Type B pancreatic cell (in vitro differentiated cells): ENCODE measurements at regions not wholly inside any gene's neighbourhood (a gene's known extent, or its start where the extent isn't known, plus 50 kb on each side); places are given as distances from the start of the nearest gene placed in this dataset.

Experiments
- DNase-seq: peaks from one replicate; pipeline ENCODE4 v3.0.0; 2021; ENCODE audit warnings: mixed read lengths; ENCODE audit not compliant: unreplicated experiment; ENCODE audit errors: extremely low spot score
- H3K27ac Mint-ChIP-seq: 2 replicates; pipeline ENCODE4 v1.8.0; 2021; ENCODE audit warnings: mild to moderate bottlenecking, mixed read lengths
- H3K27me3 Mint-ChIP-seq: 2 replicates; pipeline ENCODE4 v1.8.0; 2021; ENCODE audit warnings: mixed read lengths
- H3K36me3 Mint-ChIP-seq: 2 replicates; pipeline ENCODE4 v1.8.0; 2021; ENCODE audit warnings: mixed read lengths
- H3K4me1 Mint-ChIP-seq: one replicate; pipeline ENCODE4 v1.8.0; 2021; ENCODE audit warnings: mixed read lengths; ENCODE audit not compliant: unreplicated experiment
- H3K4me3 Mint-ChIP-seq: 2 replicates; pipeline ENCODE4 v1.8.0; 2021; ENCODE audit warnings: mild to moderate bottlenecking, mixed read lengths
- H3K9me3 Mint-ChIP-seq: 2 replicates; pipeline ENCODE4 v1.8.0; 2021; ENCODE audit warnings: mixed read lengths
- TF ChIP-seq, protein P1 (sequence below): fragments of 200-600 bp; sonication (generic); conservative IDR thresholded peaks from 2 replicates; pipeline ENCODE4 v1.5.0; 2021; ENCODE audit warnings: antibody characterized with exemption, mild to moderate bottlenecking

- H3K4me1 Mint-ChIP-seq, result peaks cover 6% of the 10 kb centered on the region
- TF ChIP-seq, protein P1, sequence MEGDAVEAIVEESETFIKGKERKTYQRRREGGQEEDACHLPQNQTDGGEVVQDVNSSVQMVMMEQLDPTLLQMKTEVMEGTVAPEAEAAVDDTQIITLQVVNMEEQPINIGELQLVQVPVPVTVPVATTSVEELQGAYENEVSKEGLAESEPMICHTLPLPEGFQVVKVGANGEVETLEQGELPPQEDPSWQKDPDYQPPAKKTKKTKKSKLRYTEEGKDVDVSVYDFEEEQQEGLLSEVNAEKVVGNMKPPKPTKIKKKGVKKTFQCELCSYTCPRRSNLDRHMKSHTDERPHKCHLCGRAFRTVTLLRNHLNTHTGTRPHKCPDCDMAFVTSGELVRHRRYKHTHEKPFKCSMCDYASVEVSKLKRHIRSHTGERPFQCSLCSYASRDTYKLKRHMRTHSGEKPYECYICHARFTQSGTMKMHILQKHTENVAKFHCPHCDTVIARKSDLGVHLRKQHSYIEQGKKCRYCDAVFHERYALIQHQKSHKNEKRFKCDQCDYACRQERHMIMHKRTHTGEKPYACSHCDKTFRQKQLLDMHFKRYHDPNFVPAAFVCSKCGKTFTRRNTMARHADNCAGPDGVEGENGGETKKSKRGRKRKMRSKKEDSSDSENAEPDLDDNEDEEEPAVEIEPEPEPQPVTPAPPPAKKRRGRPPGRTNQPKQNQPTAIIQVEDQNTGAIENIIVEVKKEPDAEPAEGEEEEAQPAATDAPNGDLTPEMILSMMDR, result no peak
- H3K4me3 Mint-ChIP-seq, result no peak overlapping the region
- no peak overlapping the region for H3K27ac Mint-ChIP-seq
- H3K36me3 Mint-ChIP-seq, result no peaks in the 10 kb centered on the region
- H3K9me3 Mint-ChIP-seq, result no peaks in the 10 kb centered on the region
- no peak for DNase-seq
- peaks cover 48% of the 10 kb centered on the region for H3K27me3 Mint-ChIP-seq
These were observed 194.0 kb upstream of the POU3F1 start for GRCh38 chr1:38240618-38241017.

DNA sequence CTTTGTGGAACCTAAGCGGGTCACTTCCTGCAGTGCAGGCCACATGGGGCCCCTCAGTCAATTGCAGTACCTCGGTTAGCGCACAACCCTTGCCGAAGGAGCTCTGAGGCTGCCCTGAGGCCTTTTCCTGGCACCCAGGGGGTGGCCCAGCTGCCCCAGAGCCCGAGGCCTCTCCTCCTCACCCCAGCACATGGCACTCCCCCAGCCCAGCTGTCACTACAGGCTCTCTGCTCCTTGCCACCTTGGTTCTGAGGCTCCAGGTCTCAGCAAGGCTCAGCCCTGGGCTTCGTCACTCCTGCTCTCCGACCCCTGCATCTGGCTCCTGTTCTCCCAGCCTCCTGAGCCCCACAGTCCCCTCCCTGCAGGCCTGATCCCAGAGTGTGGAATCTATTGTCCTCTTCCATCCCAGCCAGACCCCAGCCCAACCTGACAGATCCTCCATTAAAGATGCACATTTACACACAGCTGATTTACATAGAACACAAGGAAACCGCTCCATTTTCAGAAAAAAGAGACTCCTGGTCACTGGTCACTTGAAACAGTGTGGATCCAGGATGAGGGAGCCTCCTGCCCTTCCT, 192.8 kb upstream of the POU3F1 start:
- Mint-ChIP-seq H3K4me3 (no peak overlapping the region), H3K27ac (no peak overlapping the region), H3K27me3 (peaks cover 48% of the 10 kb centered on the region), H3K36me3 (no peaks in the 10 kb centered on the region), H3K9me3 (no peaks in the 10 kb centered on the region), H3K4me1 (peaks cover 2% of the 10 kb centered on the region)
- no peak for DNase-seq
- TF ChIP-seq, protein P1, result no peak

DNA sequence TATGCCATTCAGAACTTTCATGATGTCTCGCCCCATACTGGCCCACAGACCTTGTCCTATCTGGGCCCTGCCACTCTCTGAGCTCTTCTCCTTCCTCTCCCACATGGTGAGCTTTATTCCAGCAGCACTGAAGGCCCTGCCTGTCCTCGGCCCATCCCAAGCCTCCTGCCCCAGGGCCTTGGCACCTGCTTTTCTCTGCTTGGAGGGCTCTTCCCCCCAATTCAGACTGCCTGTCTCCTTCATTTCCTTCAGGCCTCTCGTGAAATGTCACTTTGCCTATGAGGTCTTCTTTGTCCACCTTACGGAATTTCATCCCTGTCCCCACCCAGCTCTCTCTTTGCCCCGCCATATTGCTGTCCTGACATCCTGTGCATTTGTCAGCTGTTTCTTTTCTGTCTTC, 191.7 kb upstream of the POU3F1 start:
- TF ChIP-seq, protein P1, result no peak
- Mint-ChIP-seq H3K27me3 (peaks cover 43% of the 10 kb centered on the region), H3K9me3 (peaks cover 3% of the 10 kb centered on the region), H3K4me1 (no peaks in the 10 kb centered on the region), H3K4me3 (no peak overlapping the region), H3K27ac (no peak overlapping the region), H3K36me3 (no peaks in the 10 kb centered on the region)
- no peak for DNase-seq

DNA sequence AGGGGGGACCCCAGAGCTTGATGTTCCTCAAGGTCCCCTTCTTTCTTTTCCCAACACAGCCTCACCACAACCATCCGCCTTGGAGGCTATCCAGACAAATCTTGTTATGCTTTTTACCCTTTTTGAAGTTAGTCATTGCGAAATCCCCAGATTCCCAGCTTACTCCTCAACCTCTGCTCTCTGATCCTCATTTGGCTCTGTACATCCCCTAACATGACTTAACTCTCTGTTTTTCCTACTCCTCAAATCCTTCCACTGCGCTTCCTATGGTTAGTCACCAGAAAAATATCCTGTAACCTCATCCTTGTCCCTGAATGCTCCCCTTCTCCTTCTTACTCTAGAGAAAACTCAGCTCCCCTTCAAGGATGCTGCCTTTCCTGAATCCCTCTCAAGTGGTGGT, 189.1 kb upstream of the POU3F1 start:
- no peak overlapping the region for H3K27ac Mint-ChIP-seq
- no peak for DNase-seq
- TF ChIP-seq, protein P1, result no peak
- H3K36me3 Mint-ChIP-seq, result no peaks in the 10 kb centered on the region
- peaks cover 3% of the 10 kb centered on the region for H3K9me3 Mint-ChIP-seq
- no peak overlapping the region for H3K4me3 Mint-ChIP-seq
- peaks cover 46% of the 10 kb centered on the region for H3K27me3 Mint-ChIP-seq
- no peaks in the 10 kb centered on the region for H3K4me1 Mint-ChIP-seq

DNA sequence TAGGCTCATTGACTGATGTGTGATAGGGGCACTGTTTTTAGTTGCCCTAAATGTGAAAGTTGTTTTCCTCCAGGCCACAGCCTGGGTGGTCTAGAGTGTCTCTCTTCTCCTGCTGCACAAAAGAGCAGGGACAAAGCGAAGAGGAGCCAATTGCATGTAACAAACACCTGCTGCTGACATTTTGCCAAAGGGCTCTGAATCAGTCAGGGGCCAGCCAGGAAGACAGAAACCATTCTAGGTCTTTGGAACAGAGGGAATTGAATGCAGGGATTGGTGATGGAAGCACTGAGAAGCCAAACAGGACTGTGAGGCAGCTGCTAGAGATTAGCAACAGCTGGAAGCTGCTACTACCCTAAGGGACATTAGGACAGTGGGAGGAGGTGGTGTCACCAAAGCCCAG, 185.3 kb upstream of the POU3F1 start:
- TF ChIP-seq, protein P1, result no peak
- peaks cover 42% of the 10 kb centered on the region for H3K27me3 Mint-ChIP-seq
- H3K27ac Mint-ChIP-seq, result no peak overlapping the region
- peaks cover 3% of the 10 kb centered on the region for H3K9me3 Mint-ChIP-seq
- H3K4me3 Mint-ChIP-seq, result no peak overlapping the region
- no peak for DNase-seq
- H3K4me1 Mint-ChIP-seq, result no peaks in the 10 kb centered on the region
- H3K36me3 Mint-ChIP-seq, result no peaks in the 10 kb centered on the region

DNA sequence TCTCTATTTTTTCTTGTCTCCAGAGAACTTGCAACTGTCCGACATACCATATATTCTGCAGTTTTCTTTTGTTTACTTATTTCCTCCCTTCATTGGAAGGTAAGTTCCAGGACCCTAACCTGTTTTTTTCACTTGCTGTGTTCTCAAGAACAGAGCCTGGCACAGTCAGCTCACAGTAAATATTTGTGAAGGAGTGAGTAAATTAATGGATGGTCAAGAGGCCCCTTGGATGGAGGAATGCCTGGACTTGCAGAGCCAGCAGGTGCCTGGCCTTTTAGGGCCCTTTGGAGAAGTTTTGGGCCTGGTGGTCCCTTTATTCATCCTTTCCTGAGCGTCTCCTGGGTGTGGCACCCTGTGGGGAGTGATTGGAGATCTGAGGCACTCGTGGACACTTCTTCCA, 182.1 kb upstream of the POU3F1 start:
- no peak overlapping the region for H3K4me3 Mint-ChIP-seq
- no peak for DNase-seq
- H3K27me3 Mint-ChIP-seq, result peaks cover 21% of the 10 kb centered on the region
- TF ChIP-seq, protein P1, result no peak
- peaks cover 1% of the 10 kb centered on the region for H3K9me3 Mint-ChIP-seq
- no peaks in the 10 kb centered on the region for H3K4me1 Mint-ChIP-seq
- no peaks in the 10 kb centered on the region for H3K36me3 Mint-ChIP-seq
- H3K27ac Mint-ChIP-seq, result no peak overlapping the region
